Mucosa of gallbladder (tissue), 1 donor: ENCODE measurements at regions not wholly inside any gene's neighbourhood (a gene's known extent, or its start where the extent isn't known, plus 50 kb on each side); places are given as distances from the start of the nearest gene placed in this dataset.

Experiments used
- DNase-seq: peaks from one replicate; pipeline ENCODE4 v3.0.0-alpha.2; 2020; ENCODE audit warnings: low spot score
- donor health status: DM: no; HTN: no; CAD: no.

DNA sequence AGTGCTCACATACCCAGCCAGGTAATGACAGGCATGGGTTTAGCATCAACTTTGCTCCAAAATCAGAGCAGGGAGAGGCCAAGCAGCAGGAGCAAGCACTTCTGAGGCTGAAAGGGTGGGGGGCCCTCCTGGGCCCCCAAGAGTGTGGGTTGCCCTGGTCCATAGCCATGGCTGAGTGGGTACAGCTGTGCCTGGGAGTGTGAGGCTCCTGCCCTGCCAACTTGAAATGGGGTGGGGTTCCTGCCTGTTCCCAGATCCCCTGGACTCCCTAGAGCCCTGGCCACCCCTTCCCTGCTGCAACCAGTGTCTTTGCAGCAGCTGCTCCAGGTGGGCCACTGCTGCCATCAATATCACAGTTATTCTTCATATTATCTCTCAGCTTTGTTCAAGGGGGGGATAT is 1224.2 kb upstream of the GJE1 start:
- DNase-seq: no peak

DNA sequence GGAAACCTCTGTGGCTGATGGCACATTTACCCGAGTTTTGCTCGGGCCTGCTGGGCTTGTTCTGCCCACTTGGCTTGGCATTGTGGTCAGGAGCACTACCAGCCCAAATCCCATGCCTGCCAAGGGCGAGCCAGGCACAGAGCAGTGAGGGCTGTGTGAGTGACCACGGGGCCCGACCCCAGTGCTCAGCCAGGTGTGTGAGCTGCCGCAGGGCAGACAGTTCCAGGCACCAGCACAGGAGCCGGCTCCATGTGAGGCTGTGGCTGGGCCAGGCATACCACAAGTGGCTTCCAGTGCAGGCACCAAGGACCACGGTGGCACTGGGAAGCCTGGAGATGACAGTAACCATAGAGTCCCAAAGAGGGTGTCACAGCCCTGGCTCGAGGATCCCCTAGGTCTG is 1225.5 kb upstream of the GJE1 start:
- no peak for DNase-seq

DNA sequence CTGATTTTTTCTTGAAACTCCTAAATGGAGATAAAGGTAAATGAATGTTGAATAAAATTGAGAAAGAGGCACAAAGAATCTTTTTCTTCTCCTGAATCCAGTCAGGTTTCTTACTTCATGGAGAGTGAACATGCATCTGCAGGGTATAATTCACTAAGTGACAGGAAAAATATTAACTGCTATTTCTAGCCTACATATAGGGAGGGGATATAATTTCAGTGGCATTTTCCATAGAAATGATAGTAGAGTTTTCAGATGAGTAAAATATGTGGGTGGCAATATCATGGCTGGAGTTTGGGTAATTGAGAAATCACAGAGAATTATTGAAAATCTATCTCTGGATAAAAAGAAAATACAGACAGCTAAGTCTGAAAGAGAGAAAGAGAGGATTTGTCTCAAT is 1227.0 kb upstream of the GJE1 start:
- no peak for DNase-seq

DNA sequence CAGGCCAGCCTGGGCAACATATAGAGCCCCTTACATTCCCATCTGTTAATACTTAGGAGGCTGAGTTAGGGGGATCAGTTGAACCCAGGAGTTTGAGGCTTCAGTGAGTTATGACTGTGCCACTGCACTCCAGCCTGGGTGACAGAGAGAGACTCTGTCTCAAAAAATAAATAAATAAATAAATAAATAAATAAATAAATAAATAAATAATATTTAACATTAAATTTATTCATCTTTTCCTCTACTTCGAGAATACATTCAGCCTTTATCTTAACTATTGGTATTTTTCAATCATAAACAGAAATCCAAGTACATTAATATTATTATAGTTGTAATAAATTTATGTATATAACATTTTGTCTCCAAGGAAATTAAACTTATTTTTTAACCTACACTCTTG is 1227.7 kb upstream of the GJE1 start:
- no peak for DNase-seq

DNA sequence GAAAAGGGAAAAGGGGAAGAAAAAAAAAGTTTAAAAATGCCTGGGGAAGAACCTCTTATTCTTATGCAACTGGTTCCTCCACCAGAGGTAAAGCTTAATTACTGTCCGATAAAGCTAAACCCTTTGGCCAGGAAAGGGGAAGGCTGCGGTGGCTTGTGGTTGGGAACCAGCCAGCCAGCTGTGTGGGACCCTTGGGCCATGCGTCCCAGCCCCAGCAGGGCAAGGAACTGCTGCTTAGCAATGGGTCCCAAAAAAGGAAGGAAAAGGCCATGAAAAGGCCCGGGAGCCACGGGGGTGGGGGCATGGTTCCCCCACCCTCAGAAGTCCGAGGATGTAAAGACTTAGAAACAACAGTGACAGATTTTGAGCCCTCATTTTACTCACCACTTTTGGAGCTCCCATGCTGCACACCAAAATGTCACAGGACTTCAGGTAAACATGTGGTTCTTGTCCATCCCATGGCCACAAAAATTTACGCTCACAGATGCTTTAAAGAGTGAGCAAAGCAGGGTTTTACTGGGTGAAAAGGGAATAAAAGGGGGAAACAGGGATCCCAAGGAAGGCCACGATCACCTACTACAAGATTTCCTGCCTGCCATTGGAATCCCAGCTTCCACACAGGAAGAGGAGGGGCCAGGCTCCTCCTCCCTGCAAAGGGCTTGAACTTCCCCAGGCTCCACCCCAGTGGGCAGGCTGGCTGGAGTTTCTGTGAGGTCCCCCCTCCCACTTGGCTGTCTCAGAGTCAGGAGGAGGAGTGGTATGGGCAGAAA is 1234.7 kb upstream of the GJE1 start:
- DNase-seq: no peak

DNA sequence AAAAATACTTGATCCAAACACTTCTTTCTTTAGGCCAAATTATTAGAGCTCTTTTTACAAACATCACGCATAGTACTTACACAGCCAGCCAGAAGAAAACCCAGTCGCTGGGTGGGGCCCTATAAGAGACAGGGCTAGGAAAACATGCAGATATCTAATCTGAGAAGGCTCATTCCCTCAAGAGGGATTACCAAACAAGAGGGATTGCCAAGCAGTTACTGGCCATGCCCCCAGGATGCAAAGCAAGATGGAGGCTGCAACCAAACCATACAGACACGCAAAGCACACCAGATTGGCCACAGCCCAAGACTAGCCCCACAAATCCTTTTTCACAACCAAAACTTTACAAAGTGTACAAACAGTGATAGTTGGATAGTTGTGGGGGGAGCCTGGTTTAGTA is 1235.4 kb upstream of the GJE1 start:
- DNase-seq: no peak

DNA sequence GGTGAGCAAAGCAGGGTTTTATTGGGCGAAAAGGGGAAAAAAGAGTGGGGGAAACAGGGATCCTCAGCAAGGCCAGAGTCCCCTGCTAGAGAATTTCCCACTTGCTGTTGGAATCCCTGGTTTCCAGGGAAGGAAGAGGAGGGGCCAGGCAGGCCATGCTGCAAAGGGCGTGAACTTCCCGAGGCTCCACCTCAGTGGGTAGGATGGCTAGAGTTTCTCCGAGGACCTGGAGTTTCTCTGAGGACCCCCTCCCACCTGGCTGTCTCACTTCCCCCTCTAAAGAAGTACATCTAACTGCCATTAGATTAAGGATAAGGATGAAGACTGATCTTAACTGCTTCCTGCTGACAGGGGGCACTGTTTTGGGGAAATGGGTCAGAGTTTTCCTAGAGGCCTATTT is 1239.3 kb upstream of the GJE1 start:
- DNase-seq: no peak

DNA sequence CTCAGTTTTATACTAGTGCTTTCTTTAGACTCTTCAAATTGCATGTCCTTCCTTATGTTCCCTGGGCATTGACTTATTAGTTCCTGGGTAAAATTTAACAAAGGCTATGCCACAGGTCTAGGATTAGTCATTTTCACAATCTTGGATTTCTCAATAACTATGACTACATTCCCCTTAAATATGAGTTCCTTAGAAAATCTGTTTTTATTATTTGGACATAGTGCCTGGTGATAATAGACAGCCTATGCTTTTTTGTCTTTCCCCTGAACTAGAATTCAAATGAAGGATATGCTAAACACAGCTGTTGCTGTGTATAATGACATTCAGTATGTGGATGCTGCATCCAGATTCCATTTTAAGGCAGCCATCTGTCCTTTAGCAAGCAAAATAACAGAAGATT is 1252.8 kb upstream of the GJE1 start:
- DNase-seq: no peak

DNA sequence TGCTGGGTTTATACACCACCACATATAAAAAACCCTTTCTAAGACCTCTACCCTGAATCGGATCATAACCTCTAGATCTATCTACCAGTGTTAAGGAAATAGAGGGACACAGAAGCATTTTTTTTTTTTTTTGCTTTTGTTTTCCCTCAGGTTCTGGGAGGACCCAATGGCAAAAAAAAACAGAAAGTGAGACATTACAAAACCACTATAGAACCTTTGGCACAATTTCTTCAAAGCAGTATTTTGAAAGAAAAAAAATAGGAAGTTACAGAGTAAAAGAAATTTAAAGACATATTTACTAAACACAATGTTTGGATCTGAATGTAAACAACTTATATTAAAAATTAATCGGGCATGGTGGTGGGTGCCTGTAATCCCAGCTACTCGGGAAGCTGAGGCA is 1258.7 kb upstream of the GJE1 start:
- DNase-seq: no peak

DNA sequence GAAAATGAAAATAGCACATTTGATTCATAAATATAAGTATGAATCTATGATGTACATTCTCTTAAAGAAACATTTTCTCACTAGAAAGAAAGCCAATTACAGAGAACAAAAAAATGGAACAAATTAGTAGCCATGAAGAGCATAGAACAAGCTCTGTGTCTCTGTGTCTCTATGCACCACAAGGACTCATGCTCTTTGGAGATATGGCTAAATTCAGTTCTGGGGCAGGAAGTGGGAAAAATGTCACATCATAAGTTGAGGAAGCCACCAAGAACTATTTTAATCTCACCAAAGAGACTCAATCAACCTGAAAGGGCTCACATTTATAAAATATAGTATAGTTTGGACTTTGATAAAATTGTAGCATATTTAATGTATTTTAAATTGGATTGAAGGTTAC is 1259.8 kb upstream of the GJE1 start:
- DNase-seq: no peak

DNA sequence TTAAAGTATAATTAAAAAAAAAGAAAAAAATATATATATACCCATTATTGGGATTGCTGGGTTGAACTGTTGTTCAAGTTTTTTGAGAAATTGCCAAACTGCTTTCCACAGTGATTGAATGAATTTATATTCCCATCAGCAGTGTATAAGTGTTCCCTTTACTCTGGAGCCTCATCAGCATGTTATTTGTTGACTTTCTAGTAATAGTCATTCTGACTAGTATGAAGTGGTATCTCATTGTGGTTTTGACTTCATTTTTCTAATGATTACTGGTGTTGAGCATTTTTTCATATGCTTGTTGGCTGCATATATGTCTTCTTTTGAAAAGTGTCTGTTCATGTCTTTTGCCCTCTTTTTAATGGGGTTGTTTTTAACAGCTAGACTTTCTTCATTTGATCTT is 1260.8 kb upstream of the GJE1 start:
- DNase-seq: no peak

DNA sequence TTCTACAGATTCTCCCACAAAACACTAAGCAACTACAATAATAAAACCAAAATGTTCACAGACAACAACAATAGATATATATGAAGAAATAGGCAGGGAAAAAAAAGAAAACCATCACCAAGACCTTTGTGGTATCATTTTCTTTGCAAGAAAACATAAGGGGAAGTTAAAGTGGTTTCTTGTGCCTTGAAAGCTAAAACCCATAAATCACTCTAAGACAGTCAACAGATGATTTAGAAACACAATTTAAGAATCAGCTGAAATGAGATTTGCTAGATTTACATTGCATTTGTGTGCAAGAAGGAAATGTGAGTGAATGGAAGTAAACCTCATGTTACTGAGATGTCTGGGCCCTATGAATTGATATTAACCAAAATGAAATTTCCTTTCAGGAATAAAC is 1265.4 kb upstream of the GJE1 start:
- DNase-seq: no peak

DNA sequence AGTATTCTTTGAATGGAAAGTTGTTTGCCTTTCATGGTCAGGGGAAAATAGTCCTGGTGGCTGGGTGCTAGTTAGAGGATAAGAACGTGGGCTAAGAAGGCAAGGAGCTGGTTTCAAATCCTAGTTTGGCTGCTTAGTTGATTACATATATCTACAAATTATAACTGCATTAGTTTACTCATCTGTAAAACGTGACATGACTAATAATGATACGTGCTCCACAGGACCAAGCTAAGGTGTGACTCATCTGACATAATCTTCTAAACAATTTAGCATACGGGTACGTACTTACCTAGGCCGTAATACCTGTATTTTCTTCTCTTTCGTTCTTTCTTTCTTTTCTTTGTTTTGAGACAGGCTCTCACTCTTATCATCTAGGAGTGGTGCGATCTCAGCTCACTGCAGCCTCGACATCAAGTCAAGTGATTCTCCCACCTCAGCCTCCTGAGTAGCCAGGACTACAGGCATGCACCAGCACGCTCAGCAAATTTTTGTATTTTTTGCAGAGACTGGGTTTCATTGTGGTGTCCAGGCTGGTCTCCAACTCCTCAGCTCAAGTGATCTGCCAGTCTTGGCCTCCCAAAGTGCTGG is 1274.2 kb upstream of the GJE1 start:
- DNase-seq: no peak

DNA sequence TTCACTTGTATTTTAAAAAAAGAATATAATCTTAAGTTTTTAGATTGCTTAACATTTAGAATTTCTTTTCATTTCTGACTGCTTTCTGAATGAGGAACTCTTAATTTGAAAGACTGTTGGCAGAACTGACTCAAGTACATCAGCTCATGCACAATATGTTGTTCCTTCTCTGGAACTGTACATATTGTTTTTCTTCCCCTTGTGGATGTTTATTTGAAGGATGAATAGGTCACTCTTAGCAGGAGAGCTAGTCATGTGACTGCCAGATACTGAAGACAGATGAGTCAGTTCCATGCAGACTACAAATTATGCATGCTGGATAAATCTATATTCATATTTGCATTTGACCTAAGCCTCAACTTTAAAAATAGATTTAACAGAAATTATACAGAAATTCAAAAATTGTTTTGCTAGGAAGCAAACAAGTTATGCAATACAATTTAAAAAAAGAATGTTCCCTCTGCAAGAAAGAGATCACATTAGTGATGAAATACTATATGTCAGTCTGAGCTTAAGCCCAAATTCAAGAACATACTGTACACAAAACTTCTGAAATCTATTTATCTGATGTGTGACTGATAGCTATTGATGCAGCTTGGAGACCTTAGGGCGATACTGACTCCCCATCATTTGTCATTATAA is 1274.9 kb upstream of the GJE1 start:
- DNase-seq: peak; percentile 38

DNA sequence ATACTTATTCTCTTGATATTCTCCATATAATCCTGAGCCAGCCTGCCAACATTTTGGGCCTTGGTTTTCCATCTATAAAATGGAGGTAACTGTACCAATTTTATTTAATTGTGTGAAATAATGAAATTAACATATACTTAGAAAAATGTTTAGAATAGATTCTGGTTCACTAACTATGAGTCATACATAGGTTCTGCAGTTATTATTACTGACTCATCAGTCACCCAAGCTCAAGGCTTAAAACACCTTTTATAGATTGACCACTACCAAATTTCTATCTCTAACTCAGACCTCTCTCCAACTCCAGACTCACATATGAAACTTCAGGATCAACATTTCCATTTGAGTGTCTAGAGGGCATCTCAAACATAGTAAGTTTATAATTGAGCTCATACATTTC is 1277.2 kb upstream of the GJE1 start:
- no peak for DNase-seq

DNA sequence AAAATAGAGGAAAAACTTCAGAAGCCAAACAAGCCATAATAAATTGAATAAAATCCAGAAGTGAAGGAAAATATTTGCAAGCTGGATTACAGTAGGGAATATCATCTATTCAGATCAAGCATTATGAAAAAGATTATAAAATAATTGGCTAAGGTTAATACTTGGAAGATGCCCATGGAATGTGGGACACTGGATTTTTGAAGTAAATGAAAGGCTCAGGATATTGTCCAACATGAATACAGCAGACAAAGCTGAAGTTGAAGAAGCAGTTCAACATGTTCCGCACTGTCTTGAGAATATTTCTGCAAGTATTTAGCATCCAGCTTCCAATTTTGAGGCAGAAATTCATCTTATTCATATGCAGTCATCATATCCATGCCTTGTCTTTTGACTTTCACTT is 1278.4 kb upstream of the GJE1 start:
- no peak for DNase-seq

DNA sequence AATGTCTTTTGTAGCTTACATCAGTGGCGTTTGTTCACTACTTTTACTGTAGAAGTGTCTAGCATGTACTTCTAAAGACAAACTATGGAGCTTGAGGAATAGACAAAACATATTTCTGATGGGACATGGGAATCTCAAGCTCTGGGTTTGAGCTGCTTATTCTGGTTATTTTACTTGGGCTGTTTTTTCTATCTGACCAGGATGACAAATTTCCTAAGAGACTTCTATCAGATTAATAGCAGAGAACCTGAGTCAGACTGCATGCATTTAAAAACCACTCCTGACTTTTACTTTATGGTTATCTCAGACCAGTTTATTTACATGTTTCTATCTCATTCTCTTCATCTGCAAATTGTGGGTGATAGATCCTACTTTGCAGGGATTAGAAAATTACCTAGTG is 1282.3 kb upstream of the GJE1 start:
- no peak for DNase-seq

DNA sequence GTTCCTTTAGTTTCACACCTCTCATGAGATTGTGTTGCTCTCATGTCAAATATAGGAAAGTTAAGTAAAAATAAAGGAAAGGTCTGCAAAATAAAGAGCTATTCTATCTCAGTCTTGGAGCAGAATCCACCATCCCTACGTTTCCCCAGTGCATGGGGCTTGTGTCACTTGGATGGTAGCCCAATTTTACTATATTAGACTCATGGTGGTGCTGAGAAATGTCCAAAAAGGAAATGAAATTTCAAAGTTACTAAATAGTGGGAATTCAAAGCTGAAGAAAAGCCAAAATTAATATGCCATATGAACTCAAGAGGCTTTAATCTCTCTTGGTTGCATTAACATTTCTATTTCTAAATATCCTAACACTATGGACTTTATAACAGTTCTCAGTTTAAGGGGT is 1283.3 kb upstream of the GJE1 start:
- DNase-seq: no peak

DNA sequence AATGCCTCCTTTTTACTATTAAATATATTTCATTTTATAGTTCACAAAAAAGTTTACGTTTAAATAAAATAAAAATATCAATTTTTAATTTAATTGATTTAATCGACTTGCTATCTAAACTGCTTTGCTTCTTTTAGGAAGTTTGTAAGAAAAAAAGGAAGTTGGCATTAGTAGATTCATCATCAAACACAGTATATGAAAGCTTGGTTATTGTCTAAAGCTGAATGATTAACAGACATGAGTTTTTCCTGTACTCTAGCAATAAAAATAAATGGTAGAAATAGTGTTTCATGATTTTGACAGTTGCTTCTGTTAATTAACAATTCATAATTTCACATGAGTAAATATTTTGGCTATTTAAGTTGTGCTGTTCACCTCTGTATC is 1285.5 kb upstream of the GJE1 start:
- no peak for DNase-seq

DNA sequence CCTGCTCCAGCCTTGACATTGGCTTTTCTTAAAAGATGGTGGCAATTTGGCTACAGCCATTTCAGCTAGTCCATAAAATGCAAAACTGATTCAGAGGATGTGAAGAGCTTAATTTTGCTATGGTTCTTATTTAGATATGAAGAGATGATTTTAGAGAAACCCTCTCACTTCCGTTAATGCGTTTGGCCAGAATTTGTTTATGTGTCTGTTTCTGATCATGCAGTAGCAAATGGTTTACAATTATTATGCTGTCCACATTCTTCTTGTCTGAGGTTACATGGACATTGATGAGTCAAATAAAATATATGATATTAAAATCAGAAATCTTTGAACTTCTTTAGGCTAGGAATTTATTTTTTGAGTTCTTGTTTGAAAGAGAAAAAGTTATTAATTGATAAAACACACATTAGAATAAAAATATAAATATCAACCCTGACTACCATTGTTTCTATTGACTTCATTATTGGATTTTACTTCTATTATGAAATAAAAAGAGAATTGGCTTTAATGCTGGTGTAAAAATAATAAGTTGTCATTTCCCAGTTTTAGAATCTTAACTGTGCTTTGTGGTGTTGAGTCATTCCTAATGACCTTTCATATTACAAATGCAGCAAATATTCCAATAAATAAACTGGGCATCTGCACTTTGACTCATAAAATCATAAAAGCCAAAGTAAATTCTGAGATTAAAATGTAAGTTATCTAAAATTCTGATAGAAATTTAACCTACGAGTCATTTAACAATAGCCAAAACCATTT is 1286.0 kb upstream of the GJE1 start:
- DNase-seq: no peak

DNA sequence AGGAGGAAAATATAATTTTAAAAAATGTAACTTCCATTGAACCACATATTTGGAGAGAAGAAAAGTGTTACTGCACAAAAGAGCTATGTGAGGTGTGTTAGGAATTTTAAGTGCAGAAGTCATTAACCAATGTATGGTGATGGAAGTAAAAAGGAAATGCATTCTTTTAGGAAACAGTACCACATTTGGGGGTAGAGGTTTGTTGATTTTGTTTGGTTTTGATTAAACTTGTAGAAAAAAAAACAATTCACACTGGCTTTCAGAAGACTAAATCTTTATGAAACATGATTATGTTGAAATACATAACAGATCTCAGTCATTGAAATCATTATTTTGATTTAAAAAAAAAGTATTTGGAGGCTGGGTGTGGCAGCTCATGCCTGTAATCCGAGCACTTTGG is 1287.0 kb upstream of the GJE1 start:
- DNase-seq: no peak

DNA sequence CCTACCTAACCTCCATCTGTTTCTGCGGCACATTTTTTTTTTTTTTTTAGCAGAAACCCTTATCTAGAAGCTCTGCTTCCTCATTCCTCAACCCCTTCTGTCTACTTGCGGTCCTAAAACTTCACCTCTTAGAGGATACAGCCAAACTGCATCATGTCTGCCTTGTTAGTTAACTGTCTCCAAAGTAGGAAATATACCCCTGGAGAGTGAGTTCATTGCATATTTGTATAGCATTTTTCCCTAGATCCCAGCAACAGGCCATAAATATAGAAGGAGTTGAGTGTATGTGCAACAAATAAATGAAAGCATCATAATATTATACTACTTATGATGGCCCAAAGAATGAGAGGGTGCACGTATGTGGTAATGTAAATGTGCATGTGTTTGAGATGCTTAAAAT is 1288.6 kb upstream of the GJE1 start:
- DNase-seq: no peak

DNA sequence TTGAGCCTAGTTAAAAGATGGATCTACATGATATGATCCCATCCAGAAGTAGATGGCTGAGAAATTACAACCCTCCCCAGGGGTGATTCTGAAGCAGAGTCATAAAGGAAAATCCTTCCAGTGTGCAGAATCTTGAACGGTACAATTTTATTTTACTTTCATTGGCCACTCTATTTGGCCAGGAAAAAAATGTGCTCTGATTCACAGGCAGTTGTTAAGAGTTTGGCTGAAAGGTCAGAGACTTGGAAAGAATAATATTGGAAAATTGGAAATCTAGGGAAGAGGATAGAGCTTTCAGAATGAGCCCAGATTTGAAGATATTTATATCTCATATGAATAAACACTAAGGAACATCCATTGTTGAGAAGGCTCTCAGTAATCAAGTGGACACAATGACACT is 1299.3 kb upstream of the GJE1 start:
- DNase-seq: no peak
